ENCODE measurements at regions not wholly inside any gene's neighbourhood (a gene's known extent, or its start where the extent isn't known, plus 50 kb on each side); places are given as distances from the start of the nearest gene placed in this dataset.
A peak's percentile ranks its signal among the peaks of the same experiment; 100 is the strongest.

DNA sequence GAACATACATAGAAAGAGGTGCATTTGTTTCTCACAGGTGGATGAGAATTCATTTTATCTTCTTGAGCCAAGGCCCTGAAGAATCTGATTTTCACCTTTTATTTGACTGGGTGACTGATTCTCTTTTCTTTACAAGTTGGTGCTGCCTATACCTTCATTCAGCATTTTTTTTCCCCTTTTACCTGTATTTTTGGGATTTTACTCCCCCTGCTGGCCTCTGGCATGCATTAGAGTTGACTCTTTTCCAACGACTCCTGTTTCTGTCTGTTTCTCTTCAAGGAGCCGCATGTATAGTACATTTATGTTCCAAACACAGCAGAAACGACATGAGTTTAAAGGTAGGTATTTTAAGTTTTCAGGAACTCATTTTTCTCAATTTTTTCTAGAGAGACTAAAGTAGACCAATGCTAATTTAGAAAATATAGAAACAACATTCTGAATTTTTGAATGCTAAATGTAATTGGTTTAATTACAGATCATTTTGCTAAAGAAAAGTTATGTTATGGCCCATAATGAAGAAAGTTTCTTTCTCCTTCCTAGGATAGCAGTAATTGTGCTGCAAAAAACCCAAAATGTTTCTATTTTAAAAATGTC is 149.8 kb upstream of the HDAC9 start:
- peak; percentile 74 for DNase-seq (ENCODE audit: low read depth)
- TF ChIP-seq, protein P1, sequence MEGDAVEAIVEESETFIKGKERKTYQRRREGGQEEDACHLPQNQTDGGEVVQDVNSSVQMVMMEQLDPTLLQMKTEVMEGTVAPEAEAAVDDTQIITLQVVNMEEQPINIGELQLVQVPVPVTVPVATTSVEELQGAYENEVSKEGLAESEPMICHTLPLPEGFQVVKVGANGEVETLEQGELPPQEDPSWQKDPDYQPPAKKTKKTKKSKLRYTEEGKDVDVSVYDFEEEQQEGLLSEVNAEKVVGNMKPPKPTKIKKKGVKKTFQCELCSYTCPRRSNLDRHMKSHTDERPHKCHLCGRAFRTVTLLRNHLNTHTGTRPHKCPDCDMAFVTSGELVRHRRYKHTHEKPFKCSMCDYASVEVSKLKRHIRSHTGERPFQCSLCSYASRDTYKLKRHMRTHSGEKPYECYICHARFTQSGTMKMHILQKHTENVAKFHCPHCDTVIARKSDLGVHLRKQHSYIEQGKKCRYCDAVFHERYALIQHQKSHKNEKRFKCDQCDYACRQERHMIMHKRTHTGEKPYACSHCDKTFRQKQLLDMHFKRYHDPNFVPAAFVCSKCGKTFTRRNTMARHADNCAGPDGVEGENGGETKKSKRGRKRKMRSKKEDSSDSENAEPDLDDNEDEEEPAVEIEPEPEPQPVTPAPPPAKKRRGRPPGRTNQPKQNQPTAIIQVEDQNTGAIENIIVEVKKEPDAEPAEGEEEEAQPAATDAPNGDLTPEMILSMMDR (IDR thresholded peaks at IDR 0.05; ENCODE audit: low read length, missing control alignments), result peak; percentile 85
- no peak overlapping the region for H3K4me3 ChIP-seq (replicated peaks; ENCODE audit: low read depth, low read length)

DNA sequence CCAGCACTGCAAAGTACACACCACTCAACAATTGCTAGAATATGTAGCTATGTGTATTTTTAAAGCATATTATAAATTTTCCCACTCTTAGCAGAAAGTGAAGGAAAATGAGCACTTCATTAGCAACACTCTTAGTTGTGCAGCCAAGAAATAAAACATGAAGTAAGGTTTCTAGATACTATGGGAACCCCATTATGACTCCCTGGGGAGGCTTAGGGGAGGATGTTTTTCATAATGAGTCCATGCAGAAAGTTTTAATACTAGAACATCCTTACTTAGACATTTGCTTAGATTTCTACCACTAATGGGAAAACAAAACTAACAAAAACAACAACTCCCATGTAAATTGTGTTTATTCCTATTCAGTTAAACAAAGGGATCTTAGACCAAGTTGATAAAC is 148.4 kb upstream of the HDAC9 start:
- TF ChIP-seq, protein P1 (IDR thresholded peaks at IDR 0.05; ENCODE audit: low read length, missing control alignments), result no peak
- DNase-seq (ENCODE audit: low read depth), result no peak
- no peak overlapping the region for H3K4me3 ChIP-seq (replicated peaks; ENCODE audit: low read depth, low read length)

DNA sequence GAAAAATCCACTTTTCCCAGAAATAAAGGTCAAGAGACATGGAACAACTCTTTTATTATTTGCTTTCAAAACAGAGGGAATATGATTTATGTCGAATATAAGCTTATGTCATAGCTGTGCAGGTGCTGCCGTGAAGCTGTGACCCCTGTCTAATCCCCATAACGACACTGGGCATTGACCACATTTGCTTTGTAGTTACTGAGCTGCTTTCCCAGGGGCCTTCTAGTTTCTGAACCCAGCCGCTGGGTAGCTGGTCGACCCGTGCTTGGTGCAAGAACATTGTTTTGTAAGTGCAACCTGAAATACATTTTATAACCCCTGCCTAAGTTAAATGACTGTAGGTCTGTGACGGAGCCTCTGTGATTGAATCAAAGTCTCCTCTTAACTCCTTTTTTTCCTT is 144.9 kb upstream of the HDAC9 start:
- H3K4me3 ChIP-seq (replicated peaks; ENCODE audit: low read depth, low read length), result no peak overlapping the region
- TF ChIP-seq, protein P1 (IDR thresholded peaks at IDR 0.05; ENCODE audit: low read length, missing control alignments), result no peak

DNA sequence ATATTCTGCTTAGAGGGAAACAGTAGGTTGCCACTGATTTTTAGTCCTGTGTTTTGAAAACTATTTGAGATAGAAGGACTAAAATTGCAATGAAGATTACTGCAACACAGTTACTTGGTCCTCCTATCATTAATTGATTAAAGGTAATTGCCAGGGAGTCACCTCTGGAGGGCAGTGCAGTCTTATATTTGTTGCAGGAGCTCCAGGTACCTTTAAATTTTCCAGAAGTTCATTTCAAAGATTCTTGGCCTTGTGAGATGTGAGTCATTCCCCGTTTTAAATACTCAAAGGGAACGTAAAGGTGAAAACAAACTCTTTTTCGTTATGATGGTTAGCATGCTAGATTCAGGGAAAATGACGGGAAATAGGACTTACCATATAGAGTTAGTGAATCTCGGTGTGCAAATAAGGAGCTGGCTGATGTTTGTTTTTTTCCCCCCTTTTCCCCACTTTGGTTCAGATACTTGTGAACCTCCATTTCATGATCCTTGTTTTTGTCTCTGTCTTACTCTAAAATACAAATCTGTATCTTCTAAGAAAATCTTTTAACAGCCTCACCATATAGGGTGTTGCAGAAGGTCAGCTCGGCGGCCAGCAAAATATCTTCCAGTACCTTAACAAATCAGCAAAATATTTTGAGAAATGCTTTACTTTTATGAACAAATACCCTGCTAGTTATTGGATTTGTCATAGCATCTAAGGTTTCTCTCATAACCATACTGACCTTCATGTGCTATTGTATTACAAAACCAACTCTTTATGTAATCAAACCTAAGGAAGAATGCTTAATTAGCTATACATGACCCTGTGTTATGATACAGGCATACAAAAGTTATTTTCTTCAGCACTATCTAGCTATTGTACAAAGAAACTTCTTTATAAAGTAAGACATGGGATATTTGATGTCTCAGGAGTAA is 143.0 kb upstream of the HDAC9 start:
- H3K4me3 ChIP-seq (replicated peaks; ENCODE audit: low read depth, low read length), result no peak overlapping the region
- DNase-seq (ENCODE audit: low read depth), result peak; percentile 84
- TF ChIP-seq, protein P1 (IDR thresholded peaks at IDR 0.05; ENCODE audit: low read length, missing control alignments), result peak; percentile 59

More for the DNA sequence above, 144.9 kb upstream of the HDAC9 start:
- no peak for DNase-seq (ENCODE audit: low read depth)

DNA sequence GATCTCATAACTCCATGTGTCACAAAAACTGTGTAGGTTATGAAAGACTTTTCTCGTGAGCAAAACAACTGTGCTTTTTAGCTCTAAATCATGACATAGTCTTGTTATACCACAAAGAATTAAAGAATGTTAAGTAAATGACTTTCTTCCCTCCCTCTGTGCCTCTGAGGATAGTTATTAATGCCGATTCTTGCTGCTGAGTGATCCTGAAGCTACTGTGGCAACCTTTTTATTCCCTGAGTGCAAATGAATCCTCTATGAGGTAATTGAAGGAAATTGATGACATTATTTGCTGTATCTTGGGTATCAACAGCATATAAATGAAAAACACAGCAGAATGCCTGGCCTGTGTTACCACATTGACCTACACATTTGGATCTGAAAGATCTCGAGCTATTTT is 142.2 kb upstream of the HDAC9 start:
- TF ChIP-seq, protein P1 (IDR thresholded peaks at IDR 0.05; ENCODE audit: low read length, missing control alignments), result no peak
- no peak overlapping the region for H3K4me3 ChIP-seq (replicated peaks; ENCODE audit: low read depth, low read length)
- DNase-seq (ENCODE audit: low read depth), result no peak

DNA sequence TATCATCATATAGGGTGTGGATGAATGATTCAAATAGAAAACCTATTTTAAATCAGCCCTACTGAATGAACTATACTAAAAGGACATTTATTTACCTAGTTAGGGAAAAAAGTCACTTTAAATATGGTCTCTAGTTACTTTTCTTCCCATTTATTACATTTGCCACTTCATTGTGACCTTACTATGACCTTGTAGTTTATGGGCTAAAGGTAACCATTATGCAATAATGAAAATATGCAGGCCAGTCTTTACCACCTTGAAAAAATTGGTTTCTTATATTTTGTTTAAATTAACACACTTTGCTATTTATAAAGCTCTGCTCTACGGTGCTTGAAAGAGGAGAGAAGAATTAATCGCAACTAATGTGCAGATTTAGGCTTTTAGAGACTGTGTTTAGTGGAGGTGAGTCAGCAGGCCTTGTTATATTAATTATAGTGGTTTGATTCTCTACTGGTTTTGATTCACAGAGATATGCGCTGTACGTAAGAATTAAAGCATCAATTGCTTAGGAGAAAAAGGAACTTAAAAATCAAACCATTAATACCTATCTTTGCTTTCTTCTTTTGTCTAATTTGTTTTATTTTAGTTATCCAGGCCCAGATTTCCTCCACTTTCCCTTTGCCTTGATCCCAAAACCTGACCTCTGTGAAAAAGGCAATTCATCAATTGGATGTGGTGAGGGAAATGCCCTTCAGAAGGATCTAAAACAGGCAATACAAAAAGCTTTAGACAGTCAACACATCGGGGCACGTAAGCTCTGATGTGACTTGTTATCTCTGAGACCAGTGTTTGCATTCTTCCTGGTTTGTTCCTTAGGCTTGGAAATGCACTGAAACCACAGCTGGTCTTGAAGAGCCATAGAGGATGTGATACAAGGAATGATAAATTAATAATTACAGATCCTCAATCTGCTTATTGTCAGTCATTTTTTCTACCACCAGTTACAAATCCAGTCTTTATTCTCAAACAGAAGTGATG is 141.2 kb upstream of the HDAC9 start:
- peak; percentile 16 for DNase-seq (ENCODE audit: low read depth)
- H3K4me3 ChIP-seq (replicated peaks; ENCODE audit: low read depth, low read length), result no peak overlapping the region
- TF ChIP-seq, protein P1 (IDR thresholded peaks at IDR 0.05; ENCODE audit: low read length, missing control alignments), result no peak
